ENCODE measurements at regions not wholly inside any gene's neighbourhood (a gene's known extent, or its start where the extent isn't known, plus 50 kb on each side); places are given as distances from the start of the nearest gene placed in this dataset.

DNA sequence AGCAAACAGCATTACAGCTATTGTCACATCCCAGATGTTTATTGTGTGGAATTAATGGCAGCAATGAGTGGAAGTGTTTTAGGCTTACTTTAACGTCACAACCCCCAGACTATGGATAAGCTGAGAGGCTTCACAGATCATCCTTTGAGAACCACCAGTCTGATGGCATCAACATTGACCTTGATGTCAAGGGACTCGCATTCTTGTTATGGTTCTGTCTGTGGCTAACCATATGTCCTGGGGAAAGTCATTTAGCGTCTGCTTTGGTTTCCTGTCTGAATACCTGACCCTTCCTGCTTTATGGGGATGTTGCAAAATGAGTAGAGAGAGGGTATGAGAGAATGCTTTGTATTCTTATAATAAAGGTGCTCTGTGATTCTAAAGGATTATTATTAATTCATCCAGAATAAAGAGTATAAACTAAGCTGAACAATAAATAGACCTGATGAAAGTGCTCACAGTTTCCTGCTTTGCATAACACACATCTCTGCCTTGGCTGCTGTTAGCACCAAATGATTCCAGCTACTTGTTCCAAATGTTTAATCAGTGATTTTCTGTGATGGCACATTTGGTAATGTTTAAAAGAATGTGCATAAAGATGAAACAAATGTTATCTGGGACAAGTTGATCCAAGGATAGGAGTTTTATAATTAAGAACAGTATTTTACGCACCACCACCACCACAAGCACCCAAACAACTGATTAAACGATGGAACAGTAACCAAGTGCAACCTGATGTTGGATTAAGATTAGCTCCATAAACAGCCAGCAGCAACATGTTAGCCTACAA, 116.9 kb upstream of the LRIG3 start:
- no peak for DNase-seq (ENCODE audit: low spot score)
- intact Hi-C loops (cut with DNase I), result no loop called here

DNA sequence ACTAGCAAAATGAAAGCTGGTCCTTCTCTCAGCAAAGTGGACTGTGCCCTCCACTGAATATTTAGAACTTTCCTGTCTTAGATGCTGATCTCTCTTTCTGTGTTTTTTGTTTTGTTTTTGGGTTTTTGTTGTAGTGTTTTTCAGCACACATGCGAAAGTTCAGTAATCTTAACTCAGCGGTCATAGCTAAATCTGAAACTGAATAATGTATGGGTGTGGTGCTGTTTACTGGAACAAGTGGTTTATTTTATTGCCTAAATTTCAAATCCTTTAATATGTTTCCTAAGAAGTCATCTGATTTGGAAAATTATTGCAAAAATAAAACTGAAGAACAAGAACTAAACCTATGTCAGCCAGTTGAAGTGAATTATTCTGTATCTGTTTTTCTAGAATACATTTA, 116.0 kb upstream of the LRIG3 start:
- intact Hi-C loops (cut with DNase I), result no loop called here
- no peak for DNase-seq (ENCODE audit: low spot score)

DNA sequence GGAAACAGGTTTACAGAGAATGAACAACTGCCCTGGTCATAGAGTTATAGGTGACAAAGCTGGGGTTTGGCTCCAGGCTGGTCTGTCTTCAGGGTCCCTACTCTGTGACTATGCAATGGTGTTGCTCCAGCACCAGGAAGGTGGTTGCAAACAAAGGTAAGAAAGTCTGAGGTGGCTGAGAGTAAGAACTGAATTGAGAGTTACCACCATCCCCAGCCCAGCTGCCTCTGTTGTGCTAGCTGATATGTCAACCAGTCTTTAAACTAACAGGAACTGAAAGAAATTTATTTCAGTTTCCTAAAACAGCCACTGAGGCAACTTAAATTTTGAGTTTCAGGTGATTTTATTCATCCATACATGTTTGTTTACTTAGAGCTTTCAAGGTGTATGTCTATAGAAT, 111.0 kb upstream of the LRIG3 start:
- no peak for DNase-seq (ENCODE audit: low spot score)
- intact Hi-C loops (cut with DNase I), result no loop called here

DNA sequence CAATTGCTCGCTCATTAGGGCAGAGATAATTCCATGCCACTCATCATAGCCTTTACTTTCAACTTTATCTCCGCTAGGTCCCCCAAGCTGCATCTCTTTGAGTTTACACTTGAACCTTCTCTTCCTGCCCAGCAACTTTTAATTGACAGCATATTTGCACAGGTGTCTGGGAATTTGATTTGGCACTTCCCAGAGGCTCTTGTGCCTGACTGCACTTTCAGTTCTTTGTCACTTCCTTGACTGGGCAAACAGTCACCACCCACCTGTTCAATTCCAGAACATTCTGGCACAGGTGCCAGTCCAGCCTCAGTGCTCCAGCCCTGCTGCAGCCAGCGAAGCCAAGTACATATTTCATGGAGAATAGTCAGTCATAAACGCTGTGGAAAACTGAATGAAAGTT, 110.1 kb upstream of the LRIG3 start:
- intact Hi-C loops (cut with DNase I), result no loop called here
- no peak for DNase-seq (ENCODE audit: low spot score)

DNA sequence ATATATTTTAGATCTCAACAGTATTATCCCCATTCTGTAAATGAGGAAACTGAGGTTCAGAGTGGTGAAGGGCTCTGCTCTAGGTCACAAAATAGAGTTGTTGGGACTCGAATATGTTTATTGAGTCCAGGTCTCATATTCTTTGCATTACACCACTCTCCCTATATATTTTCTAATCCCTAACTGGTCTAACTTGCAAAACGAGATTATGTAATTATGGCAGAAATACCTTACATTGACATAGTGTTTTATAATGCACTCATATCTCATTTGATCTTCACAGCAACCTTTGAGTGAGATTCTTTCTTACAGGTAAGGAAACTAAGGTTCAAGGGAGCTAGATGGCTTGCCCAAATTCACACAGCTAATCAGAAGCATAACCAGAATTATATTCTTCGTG, 106.9 kb upstream of the LRIG3 start:
- intact Hi-C loops (cut with DNase I), result no loop called here

DNA sequence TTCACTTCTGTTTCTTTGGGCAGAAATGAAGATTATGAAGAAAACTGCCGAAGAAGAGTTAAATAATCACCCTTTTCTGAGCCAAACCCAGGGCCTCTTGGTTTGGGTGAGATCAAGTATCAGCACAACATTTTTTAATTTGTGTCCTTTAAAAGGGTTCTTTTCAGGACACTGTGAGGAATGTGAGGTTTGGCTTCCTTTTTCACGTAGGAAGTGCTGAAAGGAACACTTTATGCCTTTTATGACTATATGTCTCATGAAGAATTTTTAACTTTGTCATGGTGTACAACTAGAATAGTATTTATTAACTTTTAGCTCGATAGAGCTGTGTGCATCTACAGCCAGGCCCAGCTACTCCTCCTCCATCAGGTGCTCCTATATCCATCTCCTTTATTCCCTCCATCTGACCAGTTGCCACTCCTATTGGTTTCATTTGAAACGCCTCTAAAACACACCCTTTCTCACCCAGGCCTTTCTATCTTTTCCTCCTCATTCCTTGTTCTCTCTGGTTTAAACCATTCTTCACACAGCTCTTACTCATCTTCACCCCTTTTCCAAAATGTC, 103.6 kb upstream of the LRIG3 start:
- DNase-seq (ENCODE audit: low spot score), result no peak
- intact Hi-C loops (cut with DNase I), result no loop called here

More for the DNA sequence above, 106.9 kb upstream of the LRIG3 start:
- DNase-seq (ENCODE audit: low spot score), result no peak

DNA sequence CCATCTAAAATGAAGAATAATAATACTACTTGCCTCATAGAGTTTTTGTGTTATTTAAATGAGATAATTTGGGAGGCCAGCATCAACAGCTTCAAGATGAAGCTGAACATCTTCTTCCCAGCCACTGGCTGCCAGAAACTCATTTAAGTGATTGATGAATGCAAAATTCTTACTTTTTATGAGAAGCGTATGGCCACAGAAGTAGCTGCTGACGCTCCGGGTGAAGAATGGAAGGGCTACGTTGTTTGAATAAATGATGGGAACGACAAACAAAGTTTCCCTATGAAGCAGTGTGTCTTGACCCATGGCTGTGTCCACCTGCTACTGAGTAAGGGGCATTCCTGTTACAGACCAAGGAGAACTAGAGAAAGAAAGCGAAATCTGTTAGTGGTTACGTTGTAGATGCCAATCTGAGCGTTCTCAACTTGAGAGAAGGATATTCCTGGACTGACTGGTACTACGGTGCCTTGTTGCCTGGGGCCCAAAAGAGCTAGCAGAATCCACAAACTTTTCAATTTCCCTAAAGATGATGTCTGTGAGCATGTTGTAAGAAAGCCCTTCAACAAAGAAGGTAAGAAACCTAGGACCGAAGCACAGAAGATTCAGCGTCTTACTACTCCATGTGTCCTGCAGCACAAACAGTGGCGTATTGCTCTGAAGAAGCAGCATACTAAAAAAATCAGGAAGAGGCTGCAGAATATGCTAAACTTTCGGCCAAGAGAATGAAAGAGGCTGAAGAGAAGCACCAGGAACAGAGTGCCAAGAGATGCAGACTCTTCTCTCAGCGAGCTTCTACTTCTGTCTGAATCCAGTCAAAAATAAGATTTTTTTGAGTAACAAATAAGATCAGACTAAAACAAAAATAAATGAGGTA, 100.0 kb upstream of the LRIG3 start:
- intact Hi-C loops (cut with DNase I), result no loop called here
- DNase-seq (ENCODE audit: low spot score), result no peak

DNA sequence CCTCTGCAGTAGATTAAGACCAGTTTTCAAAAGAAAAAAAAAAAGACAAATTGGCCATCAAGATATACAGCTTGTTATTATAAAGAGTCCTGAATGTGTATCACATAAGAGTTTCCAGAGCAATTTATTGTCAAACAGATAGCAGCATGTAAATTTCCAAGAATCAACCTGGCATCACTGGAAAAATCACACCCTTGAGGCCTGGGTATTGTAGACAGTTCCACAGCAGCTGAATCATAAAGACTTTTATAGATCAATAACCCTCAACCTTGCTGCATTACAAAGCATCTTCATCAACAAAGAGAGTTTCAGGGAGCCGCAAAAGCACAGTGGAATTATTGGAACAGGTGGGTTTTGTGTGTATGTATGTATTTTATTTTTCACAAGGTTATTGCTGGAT, 94.6 kb upstream of the LRIG3 start:
- intact Hi-C loops (cut with DNase I), result no loop called here
- DNase-seq (ENCODE audit: low spot score), result no peak

DNA sequence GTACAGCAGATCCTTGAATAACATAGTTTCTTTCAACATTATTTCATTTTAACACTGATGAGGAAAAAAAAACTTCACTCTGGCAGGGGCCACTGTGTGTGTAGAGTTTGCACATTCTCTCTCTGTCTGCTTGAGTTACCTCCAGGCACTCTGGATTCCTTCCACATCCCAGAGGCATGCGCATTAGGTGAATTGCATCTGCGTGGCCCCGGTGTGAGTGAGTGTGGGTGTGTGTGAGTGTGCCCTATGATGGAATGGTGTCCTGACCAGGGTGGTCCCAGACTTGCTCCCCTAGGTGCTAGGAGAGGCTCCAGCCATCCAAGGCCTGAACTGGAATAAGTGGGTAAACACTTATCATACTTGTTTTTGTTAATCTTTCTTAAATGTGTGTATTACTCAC, 90.6 kb upstream of the LRIG3 start:
- DNase-seq (ENCODE audit: low spot score), result no peak
- intact Hi-C loops (cut with DNase I), result no loop called here

DNA sequence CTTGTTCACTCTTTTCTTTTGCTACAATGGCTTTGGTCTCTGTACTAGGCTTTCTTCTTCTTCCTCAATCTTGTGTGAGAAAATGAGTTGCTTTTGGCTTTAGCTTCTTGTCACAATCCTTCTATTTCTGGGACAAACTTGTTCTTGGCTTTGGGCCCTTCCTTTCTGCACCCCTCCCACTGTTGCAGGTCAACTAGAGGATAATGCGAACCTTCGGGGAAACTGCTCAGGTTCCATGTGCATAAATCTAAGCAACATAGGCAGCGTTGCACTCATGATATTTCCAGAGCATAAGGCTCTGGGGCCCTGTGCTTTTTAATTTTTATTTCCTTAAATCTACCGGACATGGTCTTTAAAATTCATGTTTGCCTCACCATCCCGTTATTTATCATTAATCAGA, 89.8 kb upstream of the LRIG3 start:
- intact Hi-C loops (cut with DNase I), result no loop called here
- DNase-seq (ENCODE audit: low spot score), result no peak

DNA sequence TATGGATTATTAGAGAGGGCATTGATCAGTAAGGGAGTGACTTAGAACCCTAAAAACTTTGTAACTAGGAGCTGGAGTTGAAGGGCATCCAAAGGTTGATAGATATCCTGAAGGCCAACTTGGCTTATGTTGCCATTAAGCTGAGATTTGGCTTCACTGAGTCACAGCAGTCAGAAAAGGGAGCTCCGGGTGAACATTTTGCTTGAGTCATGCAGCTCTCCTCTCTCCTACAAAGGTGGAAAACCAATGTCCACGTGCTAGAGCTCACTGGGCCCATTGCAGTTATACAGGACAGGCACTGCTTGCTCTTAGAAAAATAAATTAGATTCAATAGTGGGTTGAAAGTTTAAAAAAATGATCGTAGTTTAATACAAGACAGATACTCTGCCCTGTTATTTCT, 87.3 kb upstream of the LRIG3 start:
- DNase-seq (ENCODE audit: low spot score), result no peak
- intact Hi-C loops (cut with DNase I), result no loop called here

DNA sequence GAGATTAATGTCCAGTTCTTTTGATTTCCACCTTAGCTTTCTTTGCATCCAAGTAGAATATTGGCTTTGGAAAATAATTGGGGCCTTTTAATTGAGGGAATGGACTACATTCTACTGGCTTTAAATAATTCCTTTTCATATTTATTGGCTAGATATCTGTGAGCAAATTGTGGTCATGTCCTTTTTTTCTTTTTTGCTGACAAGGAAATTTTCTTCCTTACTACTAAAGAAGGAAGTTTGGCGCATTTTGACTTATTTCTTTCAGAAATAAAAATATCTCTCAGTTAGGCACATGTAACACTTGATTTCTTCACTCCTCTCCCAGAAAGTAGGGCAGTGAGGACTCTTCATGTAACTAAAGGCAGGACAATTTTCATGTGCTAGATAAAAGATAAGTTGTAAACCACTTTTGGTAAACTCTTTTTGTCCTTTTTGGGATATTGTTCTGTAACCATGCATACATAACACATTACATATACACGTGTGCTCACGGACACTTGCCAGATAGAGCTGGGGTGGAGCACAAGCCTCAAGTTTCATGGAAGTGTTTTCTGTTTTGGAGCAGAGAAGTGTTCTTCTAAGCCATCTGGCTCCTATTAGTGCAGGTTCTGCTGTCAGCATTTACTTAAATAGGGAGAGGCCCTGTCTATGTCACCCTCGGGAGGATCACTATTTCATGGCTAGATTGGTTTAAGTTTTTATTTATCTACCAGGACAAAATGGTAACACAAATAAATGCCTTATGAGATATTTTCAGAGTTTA, 85.1 kb upstream of the LRIG3 start:
- intact Hi-C loops (cut with DNase I), result no loop called here
- DNase-seq (ENCODE audit: low spot score), result no peak

DNA sequence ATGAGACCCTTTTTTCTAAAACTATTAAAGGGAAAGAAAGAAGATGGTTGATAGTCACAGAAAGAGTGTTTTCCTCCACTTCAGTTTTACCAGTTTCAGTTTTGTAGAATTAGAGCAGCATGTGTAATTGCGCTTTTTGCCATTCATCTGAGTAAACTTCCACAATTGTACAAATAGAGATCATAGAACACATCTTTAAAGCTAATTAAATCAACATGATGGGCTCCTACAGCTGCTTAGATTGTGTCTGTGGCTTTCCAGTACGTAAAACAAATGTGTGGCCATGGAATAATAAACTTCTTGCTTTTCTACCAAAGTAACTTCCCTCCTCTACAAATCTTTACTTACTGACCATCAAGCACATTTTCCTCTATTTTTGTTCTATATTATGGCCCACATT, 84.2 kb upstream of the LRIG3 start:
- no peak for DNase-seq (ENCODE audit: low spot score)
- intact Hi-C loops (cut with DNase I), result no loop called here

DNA sequence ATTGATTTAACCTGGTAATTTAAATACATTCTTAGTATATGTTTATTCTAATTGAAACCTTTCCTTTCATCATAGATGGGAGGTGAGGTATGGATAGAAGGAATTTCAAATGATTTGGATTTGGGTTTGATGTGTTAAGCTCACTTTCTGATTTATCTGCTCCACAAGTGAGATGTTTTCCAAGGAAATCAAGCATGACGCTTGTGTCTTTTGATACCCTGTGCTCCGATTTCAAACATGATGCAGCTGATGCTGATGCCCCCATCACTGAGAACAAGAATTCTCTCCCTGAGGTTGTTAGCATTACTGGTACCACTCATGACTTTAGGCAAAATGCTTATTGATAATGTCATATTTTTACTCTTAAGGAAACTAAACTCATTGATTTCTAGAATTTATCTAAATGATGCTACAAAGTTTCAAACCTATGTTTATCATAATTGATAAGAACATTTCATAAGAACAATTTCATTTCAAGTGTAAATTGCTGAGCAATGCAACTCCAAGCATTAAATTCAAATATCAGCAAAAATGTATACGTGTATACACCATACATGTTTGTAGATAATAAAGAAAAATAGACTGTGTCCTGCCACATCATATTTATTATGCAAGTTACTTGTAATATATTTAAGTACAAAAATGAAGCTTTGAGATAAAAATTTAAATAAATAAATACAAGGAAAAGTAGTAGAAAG, 75.5 kb upstream of the LRIG3 start:
- intact Hi-C loops (cut with DNase I), result no loop called here
- DNase-seq (ENCODE audit: low spot score), result no peak

DNA sequence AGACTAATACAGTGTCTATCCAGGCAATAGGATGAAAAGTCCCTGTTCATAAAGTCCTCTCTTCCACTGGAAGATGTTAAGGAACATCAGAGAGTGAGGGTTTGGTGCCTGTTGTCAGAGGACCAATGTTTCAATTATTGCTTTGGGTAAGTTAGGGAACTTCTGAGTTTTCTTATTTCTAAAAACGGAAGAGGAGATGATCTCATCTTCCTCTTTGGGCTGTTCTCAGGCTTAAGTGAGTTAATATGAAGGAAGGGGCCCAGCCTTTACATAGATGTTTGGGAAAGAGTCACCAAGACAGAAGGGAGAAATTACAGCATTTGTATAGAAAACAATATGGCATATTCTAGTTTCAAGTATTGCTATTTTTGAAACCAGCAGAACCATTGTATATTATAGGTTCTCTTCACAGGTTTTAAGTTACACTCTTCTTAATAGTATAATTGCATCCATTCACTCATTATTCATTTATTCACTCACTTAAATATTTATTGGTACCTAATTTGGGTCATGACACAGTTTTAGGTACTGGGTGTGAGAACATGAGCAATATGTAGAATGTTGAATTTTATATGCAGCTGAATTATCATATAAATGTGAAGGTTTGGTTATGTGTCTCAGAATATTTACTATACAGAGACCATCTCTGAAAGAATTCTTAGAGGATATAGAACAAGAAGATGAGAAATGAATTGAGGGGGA, 68.5 kb upstream of the LRIG3 start:
- intact Hi-C loops (cut with DNase I), result no loop called here
- DNase-seq (ENCODE audit: low spot score), result no peak

DNA sequence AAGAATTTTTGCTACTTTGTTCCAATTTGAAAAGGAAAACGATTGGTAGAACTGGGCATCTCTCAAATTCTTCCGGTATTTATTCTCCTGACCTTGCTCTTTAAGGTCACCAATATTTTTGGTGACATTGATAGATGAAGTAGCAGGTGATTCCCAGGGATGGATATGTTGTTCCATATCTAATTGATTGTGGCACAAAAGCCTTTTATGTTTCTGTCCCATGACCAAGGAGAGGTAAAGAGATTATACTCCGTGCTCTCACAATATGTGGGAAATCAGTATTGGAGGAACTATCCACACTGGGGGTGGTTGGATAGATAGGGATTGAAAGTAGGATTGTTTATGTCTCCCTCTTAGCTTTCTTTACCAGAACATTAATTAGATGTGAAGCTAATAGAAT, 61.7 kb upstream of the LRIG3 start:
- no peak for DNase-seq (ENCODE audit: low spot score)
- intact Hi-C loops (cut with DNase I), result no loop called here

DNA sequence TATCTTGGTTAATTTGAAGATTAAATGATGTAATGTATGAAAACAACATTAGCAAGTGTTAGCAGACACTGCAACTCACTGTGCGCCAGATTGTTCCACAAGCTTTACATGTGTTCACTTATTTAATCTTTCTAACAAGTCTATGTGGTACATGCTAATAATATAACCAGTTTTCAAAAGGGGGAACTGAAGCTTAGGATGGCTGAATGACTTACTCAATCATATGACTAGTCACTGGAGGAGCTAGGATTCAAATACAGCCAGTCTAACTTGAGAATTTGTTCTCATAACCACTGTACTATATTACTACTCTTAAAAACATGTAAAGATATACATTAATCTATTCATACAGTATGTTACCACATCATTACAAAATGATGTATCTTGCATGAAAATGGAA, 60.5 kb upstream of the LRIG3 start:
- intact Hi-C loops (cut with DNase I), result no loop called here
- DNase-seq (ENCODE audit: low spot score), result no peak

DNA sequence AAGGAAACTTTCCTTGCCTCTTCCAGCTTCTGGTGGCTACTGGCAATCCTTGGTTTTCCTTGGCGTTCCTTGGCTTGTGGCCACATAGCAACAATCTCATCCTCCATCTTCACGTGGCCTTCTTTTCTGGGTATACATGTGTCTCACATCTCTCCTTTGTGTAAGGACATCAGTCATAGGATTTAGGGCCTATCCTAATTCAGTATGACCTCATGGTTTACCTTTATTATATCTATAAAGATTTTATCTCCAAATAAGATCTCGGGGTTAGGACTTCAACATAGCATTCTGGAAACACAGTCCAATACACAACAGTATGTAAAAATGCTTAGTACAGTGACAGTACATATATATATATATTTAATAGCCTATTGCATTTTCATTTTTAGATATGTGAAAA, 58.4 kb upstream of the LRIG3 start:
- no peak for DNase-seq (ENCODE audit: low spot score)
- intact Hi-C loops (cut with DNase I), result no loop called here

DNA sequence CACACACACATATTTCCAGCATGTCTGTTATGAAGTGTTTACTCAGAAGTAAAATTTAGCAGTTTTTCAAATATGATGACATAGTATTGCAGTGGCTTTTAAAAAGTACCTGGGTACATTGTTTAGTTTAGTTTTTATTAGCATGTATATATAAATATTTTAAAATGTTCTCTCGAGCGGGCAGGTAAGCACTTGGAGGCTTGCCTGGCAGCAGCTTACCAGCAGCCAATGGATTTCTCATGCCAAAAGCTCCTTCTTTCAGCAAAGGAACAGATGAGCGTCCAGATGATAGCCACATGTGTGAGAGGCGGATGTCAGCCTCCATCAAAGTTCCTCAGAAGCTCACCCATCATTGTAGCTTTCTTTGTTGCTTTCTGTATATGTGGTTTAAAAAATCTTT, 57.2 kb upstream of the LRIG3 start:
- no peak for DNase-seq (ENCODE audit: low spot score)
- intact Hi-C loops (cut with DNase I), result no loop called here
